ENCODE measurements at regions not wholly inside any gene's neighbourhood (a gene's known extent, or its start where the extent isn't known, plus 50 kb on each side); places are given as distances from the start of the nearest gene placed in this dataset.
"Not testable (repeated sequence)": the region's sequence is repeated elsewhere in the genome, so short reads cannot be mapped to it uniquely, and the experiment has no call there.

- DNase-seq (ENCODE audit: low read depth, low spot score) = no peak
- H3K27ac ChIP-seq = no peak overlapping the region
Measured at GRCh38 chr10:3955493-3955892, 170.5 kb upstream of the KLF6 start.

- no peak for DNase-seq (ENCODE audit: low read depth, low spot score)
- no peak overlapping the region for H3K27ac ChIP-seq
Measured at GRCh38 chr10:3954615-3955014, 169.6 kb upstream of the KLF6 start.

GRCh38 chr10:3954007-3954406, 169.0 kb upstream of the KLF6 start:
- DNase-seq (ENCODE audit: low read depth, low spot score); H3K27ac ChIP-seq: not testable (repeated sequence)

- no peak for DNase-seq (ENCODE audit: low read depth, low spot score)
- H3K27ac ChIP-seq = no peak overlapping the region
Measured at GRCh38 chr10:3951993-3952392, 167.0 kb upstream of the KLF6 start.

- no peak for DNase-seq (ENCODE audit: low read depth, low spot score)
Measured at GRCh38 chr10:3950676-3951275, 165.8 kb upstream of the KLF6 start.

GRCh38 chr10:3949711-3950110, 164.7 kb upstream of the KLF6 start:
- no peak for DNase-seq (ENCODE audit: low read depth, low spot score)
- no peak overlapping the region for H3K27ac ChIP-seq

More at GRCh38 chr10:3950676-3951275, 165.8 kb upstream of the KLF6 start:
- no peak overlapping the region for H3K27ac ChIP-seq

- DNase-seq (ENCODE audit: low read depth, low spot score) = no peak
- H3K27ac ChIP-seq = no peak overlapping the region
Measured at GRCh38 chr10:3948843-3949242, 163.8 kb upstream of the KLF6 start.

GRCh38 chr10:3946234-3947229, 161.5 kb upstream of the KLF6 start:
- peak overlapping the region; percentile 44 for H3K27ac ChIP-seq
- DNase-seq (ENCODE audit: low read depth, low spot score) = no peak

- no peak overlapping the region for H3K27ac ChIP-seq
- DNase-seq (ENCODE audit: low read depth, low spot score) = no peak
Measured at GRCh38 chr10:3945026-3945425, 160.0 kb upstream of the KLF6 start.

GRCh38 chr10:3944591-3944990, 159.6 kb upstream of the KLF6 start:
- no peak for DNase-seq (ENCODE audit: low read depth, low spot score)
- H3K27ac ChIP-seq = no peak overlapping the region

- H3K27ac ChIP-seq = no peak overlapping the region
- DNase-seq (ENCODE audit: low read depth, low spot score) = no peak
Measured at GRCh38 chr10:3943695-3944257, 158.8 kb upstream of the KLF6 start.

GRCh38 chr10:3942937-3943489, 158.0 kb upstream of the KLF6 start:
- H3K27ac ChIP-seq = peak overlapping the region; percentile 72
- no peak for DNase-seq (ENCODE audit: low read depth, low spot score)

GRCh38 chr10:3941676-3942075, 156.7 kb upstream of the KLF6 start:
- DNase-seq (ENCODE audit: low read depth, low spot score) = no peak
- H3K27ac ChIP-seq = peak overlapping the region; percentile 72

- H3K27ac ChIP-seq = peak overlapping the region; percentile 54
- DNase-seq (ENCODE audit: low read depth, low spot score) = no peak
Measured at GRCh38 chr10:3936422-3937040, 151.5 kb upstream of the KLF6 start.

GRCh38 chr10:3935933-3936359, 150.9 kb upstream of the KLF6 start:
- H3K27ac ChIP-seq = peak overlapping the region; percentile 54
- no peak for DNase-seq (ENCODE audit: low read depth, low spot score)

GRCh38 chr10:3935141-3935540, 150.1 kb upstream of the KLF6 start:
- peak overlapping the region; percentile 54 for H3K27ac ChIP-seq
- no peak for DNase-seq (ENCODE audit: low read depth, low spot score)

GRCh38 chr10:3933733-3934132, 148.7 kb upstream of the KLF6 start:
- DNase-seq (ENCODE audit: low read depth, low spot score) = no peak
- H3K27ac ChIP-seq = no peak overlapping the region

GRCh38 chr10:3932597-3933375, 147.8 kb upstream of the KLF6 start:
- no peak overlapping the region for H3K27ac ChIP-seq
- no peak for DNase-seq (ENCODE audit: low read depth, low spot score)

- no peak overlapping the region for H3K27ac ChIP-seq
- DNase-seq (ENCODE audit: low read depth, low spot score) = no peak
Measured at GRCh38 chr10:3931901-3932300, 146.9 kb upstream of the KLF6 start.

GRCh38 chr10:3931224-3931623, 146.2 kb upstream of the KLF6 start:
- no peak for DNase-seq (ENCODE audit: low read depth, low spot score)
- no peak overlapping the region for H3K27ac ChIP-seq

Data from epithelial cell of prostate (primary cell).